CD14-positive monocyte (primary cell): ENCODE measurements at regions not wholly inside any gene's neighbourhood (a gene's known extent, or its start where the extent isn't known, plus 50 kb on each side); places are given as distances from the start of the nearest gene placed in this dataset.

Source experiments
- DNase-seq, 3 donors: peaks; one replicate each; pipeline ENCODE4 v3.0.0-alpha.2; 2011 to 2022
- H2AFZ ChIP-seq: 2 replicates; pipeline ENCODE4 v1.6.0; 2012; ENCODE audit warnings: mild to moderate bottlenecking, low read depth, low read length, inconsistent platforms; ENCODE audit not compliant: insufficient read depth, poor library complexity, severe bottlenecking
- H3K27ac ChIP-seq, 2 donors: 1 replicate in 1 of 2; 2 replicates in 1 of 2; pipeline ENCODE4 v1.5.1; 2012 to 2013; ENCODE audit warnings: low read length in 2 of 2, control low read depth in 1 of 2, inconsistent platforms in 1 of 2, low read depth in 1 of 2, mild to moderate bottlenecking in 1 of 2
- H3K27me3 ChIP-seq, 2 donors: one replicate each; pipeline versions ENCODE4 v1.6.0 to v1.6.1; 2011 to 2013; ENCODE audit warnings: low read length in 2 of 2; ENCODE audit not compliant: control insufficient read depth in 2 of 2, insufficient read depth in 2 of 2
- H3K36me3 ChIP-seq, 2 donors: replicated peaks in 1 of 2; 1 replicate in 1 of 2; 2 replicates in 1 of 2; pipeline versions ENCODE4 v1.5.1 to v1.6.1; 2012 to 2013; ENCODE audit warnings: low read length in 2 of 2, control low read depth in 1 of 2, inconsistent platforms in 1 of 2, mild to moderate bottlenecking in 1 of 2; ENCODE audit not compliant: insufficient read depth in 2 of 2, control insufficient read depth in 1 of 2
- H3K4me1 ChIP-seq, 2 donors: 1 replicate in 1 of 2; 2 replicates in 1 of 2; pipeline versions ENCODE4 v1.5.1 to v1.6.1; 2012 to 2013; ENCODE audit warnings: low read length in 2 of 2, control low read depth in 1 of 2, inconsistent platforms in 1 of 2, mild to moderate bottlenecking in 1 of 2, moderate library complexity in 1 of 2; ENCODE audit not compliant: insufficient read depth in 2 of 2, control insufficient read depth in 1 of 2
- H3K4me2 ChIP-seq: replicated peaks from 2 replicates; pipeline ENCODE3; 2012; ENCODE audit warnings: low read length, moderate library complexity, mild to moderate bottlenecking; ENCODE audit not compliant: poor library complexity, severe bottlenecking; ENCODE audit errors: extremely low read depth
- H3K4me3 ChIP-seq, 3 experiments: fragments of 200-600 bp in 1 of 3; sonication (generic) in 1 of 3; replicated peaks in 1 of 3; 1 replicate in 2 of 3; 2 replicates in 1 of 3; pipeline ENCODE4 v1.5.1; 2011 to 2013; ENCODE audit warnings: low read length in 3 of 3, mild to moderate bottlenecking in 3 of 3, control low read depth in 2 of 3, low read depth in 2 of 3, inconsistent platforms in 1 of 3, moderate library complexity in 1 of 3
- H3K79me2 ChIP-seq: 2 replicates; pipeline ENCODE4 v1.6.0; 2012; ENCODE audit warnings: mild to moderate bottlenecking, control low read depth, inconsistent platforms, low read length, moderate library complexity; ENCODE audit not compliant: insufficient read depth
- H3K9ac ChIP-seq: 2 replicates; pipeline ENCODE4 v1.6.0; 2017; ENCODE audit warnings: low read length, mild to moderate bottlenecking; ENCODE audit not compliant: insufficient read depth, poor library complexity, severe bottlenecking
- H3K9me3 ChIP-seq, 2 donors: replicated peaks in 1 of 2; 1 replicate in 1 of 2; 2 replicates in 1 of 2; pipeline versions ENCODE4 v1.5.1 to v1.6.1; 2012 to 2013; ENCODE audit warnings: low read length in 2 of 2, control low read depth in 1 of 2; ENCODE audit not compliant: control insufficient read depth in 1 of 2, insufficient read depth in 1 of 2
- H4K20me1 ChIP-seq: 2 replicates; pipeline ENCODE4 v1.6.0; 2012; ENCODE audit warnings: mild to moderate bottlenecking, low read length, control low read depth, moderate library complexity; ENCODE audit not compliant: insufficient read depth
- H3K27ac Mint-ChIP-seq, 7 donors: one replicate each; pipeline ENCODE4 v1.8.0; 2020; ENCODE audit warnings: mild to moderate bottlenecking in 7 of 7, mixed read lengths in 7 of 7, moderate library complexity in 6 of 7, inconsistent platforms in 2 of 7
- H3K27me3 Mint-ChIP-seq, 3 donors: one replicate each; pipeline ENCODE4 v1.8.0; 2021 to 2022; ENCODE audit warnings: low read depth in 3 of 3, mild to moderate bottlenecking in 3 of 3, mixed read lengths in 3 of 3, moderate library complexity in 3 of 3, inconsistent platforms in 1 of 3
- H3K36me3 Mint-ChIP-seq, 2 donors: one replicate each; pipeline ENCODE4 v1.8.0; 2020; ENCODE audit warnings: mixed read lengths in 2 of 2, inconsistent platforms in 1 of 2, mild to moderate bottlenecking in 1 of 2
- H3K4me1 Mint-ChIP-seq: one replicate; pipeline ENCODE4 v1.8.0; 2020; ENCODE audit warnings: mild to moderate bottlenecking, mixed read lengths
- H3K4me3 Mint-ChIP-seq, 2 donors: one replicate each; pipeline ENCODE4 v1.8.0; 2020; ENCODE audit warnings: mild to moderate bottlenecking in 2 of 2, mixed read lengths in 2 of 2, moderate library complexity in 1 of 2
- H3K9me3 Mint-ChIP-seq, 7 donors: one replicate each; pipeline ENCODE4 v1.8.0; 2020 to 2022; ENCODE audit warnings: mixed read lengths in 7 of 7, mild to moderate bottlenecking in 6 of 7, moderate library complexity in 6 of 7, inconsistent platforms in 2 of 7
- CTCF ChIP-seq: fragments of 200-600 bp; IDR thresholded peaks from one replicate; pipeline ENCODE4 v1.8.0; 2022; ENCODE audit warnings: antibody characterized with exemption, mild to moderate bottlenecking
- WGBS: methylation state at CpG from one replicate; pipeline ENCODE4 v1.1.5; 2013; ENCODE audit warnings: missing lambda C conversion rate; ENCODE audit not compliant: insufficient coverage; 5-methylcytosine and 5-hydroxymethylcytosine counted together
- intact Hi-C, 2 donors: fragments of 100-400 bp; cut with micrococcal nuclease; formaldehyde crosslinking; loops; one replicate each; pipeline versions ENCODE4 v1.15.0 to v1.15.1; 2023

- peaks cover 1 to 2% of the 10 kb centered on the region in 2 donors for H3K9me3 ChIP-seq
- H3K27ac Mint-ChIP-seq = no peak overlapping the region
- no peaks in the 10 kb centered on the region for H3K79me2 ChIP-seq
- H3K9ac ChIP-seq = no peak overlapping the region
- H3K4me1 ChIP-seq = no peaks in the 10 kb centered on the region
- H2AFZ ChIP-seq = no peak overlapping the region
- H3K36me3 Mint-ChIP-seq = no peaks in the 10 kb centered on the region
- H3K27me3 Mint-ChIP-seq = no peaks in the 10 kb centered on the region
- H3K9me3 Mint-ChIP-seq = peaks cover 0 to 9% (median 2%) of the 10 kb centered on the region in 7 donors
- no peak for DNase-seq
- H3K4me1 Mint-ChIP-seq = no peaks in the 10 kb centered on the region
- no peak overlapping the region for H3K4me2 ChIP-seq
- intact Hi-C loops = no loop called here
- no peak overlapping the region for H3K27ac ChIP-seq
- H4K20me1 ChIP-seq = no peaks in the 10 kb centered on the region
- no peaks in the 10 kb centered on the region for H3K36me3 ChIP-seq
- no peaks in the 10 kb centered on the region for H3K27me3 ChIP-seq
- H3K4me3 ChIP-seq = no peak overlapping the region
- H3K4me3 Mint-ChIP-seq = no peak overlapping the region
- WGBS = 100% methylated on average over 2 of the region's 4 CpGs
- TF ChIP-seq CTCF = no peak
Observed at GRCh38 chr4:85268188-85268587, 206.8 kb upstream of the ARHGAP24 start.

- Histone ChIP-seq H3K4me2 (no peak overlapping the region), H3K79me2 (no peaks in the 10 kb centered on the region), H3K4me1 (no peaks in the 10 kb centered on the region), H2AFZ (no peak overlapping the region), H3K4me3 (no peak overlapping the region), H3K27ac (no peak overlapping the region), H3K9ac (no peak overlapping the region), H3K9me3 (peaks cover 2 to 5% of the 10 kb centered on the region in 2 donors), H3K36me3 (no peaks in the 10 kb centered on the region), H4K20me1 (no peaks in the 10 kb centered on the region), H3K27me3 (no peaks in the 10 kb centered on the region)
- H3K36me3 Mint-ChIP-seq = no peaks in the 10 kb centered on the region
- peaks cover under 1 to 10% (median 3%) of the 10 kb centered on the region in 7 donors for H3K9me3 Mint-ChIP-seq
- no peak overlapping the region for H3K4me3 Mint-ChIP-seq
- H3K4me1 Mint-ChIP-seq = no peaks in the 10 kb centered on the region
- H3K27ac Mint-ChIP-seq = no peak overlapping the region
- no peak for TF ChIP-seq CTCF
- H3K27me3 Mint-ChIP-seq = no peaks in the 10 kb centered on the region
- intact Hi-C loops = no loop called here
- WGBS = 94% methylated on average over 3 of the region's 3 CpGs
- DNase-seq = no peak
Observed at GRCh38 chr4:85268961-85269360, 206.0 kb upstream of the ARHGAP24 start.
